ENCODE measurements at regions not wholly inside any gene's neighbourhood (a gene's known extent, or its start where the extent isn't known, plus 50 kb on each side); places are given as distances from the start of the nearest gene placed in this dataset.
"Not testable (repeated sequence)": the region's sequence is repeated elsewhere in the genome, so short reads cannot be mapped to it uniquely, and the experiment has no call there.

DNA sequence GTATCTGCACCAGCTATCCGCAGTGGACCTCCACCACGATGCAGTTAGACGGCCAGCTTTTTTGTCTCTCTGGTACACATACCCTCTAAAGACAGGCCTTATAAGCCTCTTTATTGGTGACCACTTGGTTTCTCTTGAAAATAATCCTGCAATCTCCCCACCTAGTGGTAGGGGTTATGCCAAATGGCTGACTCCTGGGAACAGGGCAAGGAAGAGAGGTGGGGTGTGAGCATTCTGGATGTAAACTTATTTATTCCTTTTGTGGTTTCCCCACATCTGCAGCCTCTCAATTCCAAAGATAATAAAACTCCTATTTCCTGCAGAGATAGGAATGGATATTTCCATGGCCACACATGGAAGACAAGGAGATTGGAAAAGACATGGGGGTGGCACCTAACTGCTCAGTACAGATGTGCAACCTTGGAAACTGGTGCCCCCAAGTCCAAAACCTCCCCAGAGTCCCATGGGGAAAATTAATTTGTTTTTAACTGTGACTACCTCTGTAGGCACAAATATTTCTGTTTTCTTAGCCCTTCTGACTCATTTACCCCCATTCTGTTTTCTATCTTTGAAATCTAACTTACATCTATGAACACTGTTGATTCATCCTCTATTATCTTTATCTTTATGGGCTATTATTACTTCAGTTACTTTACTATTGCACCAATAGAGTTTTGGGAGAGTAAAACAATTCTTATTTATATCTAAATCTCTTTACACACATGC, 112.7 kb upstream of the TSHZ3 start:
- TF ChIP-seq, protein P1, sequence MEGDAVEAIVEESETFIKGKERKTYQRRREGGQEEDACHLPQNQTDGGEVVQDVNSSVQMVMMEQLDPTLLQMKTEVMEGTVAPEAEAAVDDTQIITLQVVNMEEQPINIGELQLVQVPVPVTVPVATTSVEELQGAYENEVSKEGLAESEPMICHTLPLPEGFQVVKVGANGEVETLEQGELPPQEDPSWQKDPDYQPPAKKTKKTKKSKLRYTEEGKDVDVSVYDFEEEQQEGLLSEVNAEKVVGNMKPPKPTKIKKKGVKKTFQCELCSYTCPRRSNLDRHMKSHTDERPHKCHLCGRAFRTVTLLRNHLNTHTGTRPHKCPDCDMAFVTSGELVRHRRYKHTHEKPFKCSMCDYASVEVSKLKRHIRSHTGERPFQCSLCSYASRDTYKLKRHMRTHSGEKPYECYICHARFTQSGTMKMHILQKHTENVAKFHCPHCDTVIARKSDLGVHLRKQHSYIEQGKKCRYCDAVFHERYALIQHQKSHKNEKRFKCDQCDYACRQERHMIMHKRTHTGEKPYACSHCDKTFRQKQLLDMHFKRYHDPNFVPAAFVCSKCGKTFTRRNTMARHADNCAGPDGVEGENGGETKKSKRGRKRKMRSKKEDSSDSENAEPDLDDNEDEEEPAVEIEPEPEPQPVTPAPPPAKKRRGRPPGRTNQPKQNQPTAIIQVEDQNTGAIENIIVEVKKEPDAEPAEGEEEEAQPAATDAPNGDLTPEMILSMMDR (IDR thresholded peaks at IDR 0.05): no peak
- no peak for TF ChIP-seq POLR2A (IDR thresholded peaks at IDR 0.05)
- intact Hi-C loops (cut with DNase I; ENCODE audit: low total_unique reads): no loop called here

DNA sequence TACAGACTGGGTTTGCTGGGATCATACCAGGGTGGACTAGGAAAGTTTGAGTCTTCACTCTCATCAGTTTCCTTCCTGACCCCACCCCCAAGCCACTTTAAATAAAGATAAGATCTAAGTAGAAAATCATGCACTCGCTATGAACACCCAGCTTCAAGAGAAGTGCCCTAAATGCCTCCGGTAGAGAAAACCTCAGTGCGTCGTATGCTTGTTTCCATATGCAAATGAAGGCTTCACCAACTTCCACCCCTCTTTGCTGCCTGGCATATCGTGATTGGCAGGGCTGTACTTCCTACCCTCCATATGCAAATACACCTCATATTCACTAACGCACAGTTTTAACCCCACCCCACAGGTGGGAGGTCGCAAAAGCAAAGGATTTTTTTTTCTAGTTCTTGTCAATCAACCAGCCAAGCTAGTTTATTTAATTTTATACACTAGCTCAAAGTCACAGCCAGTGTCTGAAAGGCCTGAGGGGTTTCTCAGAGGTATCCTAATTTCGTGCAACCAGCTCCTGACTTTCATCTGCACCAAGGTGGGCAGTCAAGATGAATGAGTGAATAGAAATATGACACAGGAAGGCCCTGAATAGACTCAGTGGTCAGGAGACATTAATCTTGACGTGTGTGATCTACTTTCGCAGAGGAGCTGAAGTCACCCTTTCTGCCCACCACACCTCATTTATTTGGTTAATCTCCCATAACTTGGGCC, 121.1 kb upstream of the TSHZ3 start:
- intact Hi-C loops (cut with DNase I; ENCODE audit: low total_unique reads): no loop called here
- WGBS, 2 donors: 65 to 66% methylated on average over 10 of the region's 10 CpGs

More for the DNA sequence above, 112.7 kb upstream of the TSHZ3 start:
- WGBS, 2 donors: 92 to 97% methylated on average over 3 of the region's 3 CpGs
- no peak for DNase-seq (ENCODE audit: low spot score in 2 of 2)
- H3K4me3 ChIP-seq (ENCODE audit: low read depth, poor library complexity, severe bottlenecking): no peak overlapping the region

DNA sequence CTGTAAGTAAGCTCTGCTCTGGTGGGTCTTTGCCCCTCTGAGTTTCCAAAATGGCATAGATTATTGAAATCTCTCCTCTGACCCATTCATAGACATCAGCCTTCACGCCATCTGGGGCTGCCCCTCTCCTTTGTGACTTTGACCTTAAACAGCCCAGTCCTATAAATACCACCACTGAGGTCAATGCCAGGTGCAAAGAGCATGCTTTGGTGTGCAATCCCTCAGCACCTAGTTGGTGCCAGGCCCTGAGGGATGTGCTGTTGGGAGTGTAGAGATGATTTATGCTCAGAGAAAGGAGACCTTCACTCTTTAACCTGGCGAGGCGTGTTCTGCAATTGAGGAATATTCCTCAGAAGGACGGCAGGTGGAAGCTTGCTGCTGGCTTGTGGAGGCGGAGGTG, 121.7 kb upstream of the TSHZ3 start:
- intact Hi-C loops (cut with DNase I; ENCODE audit: low total_unique reads): no loop called here
- H3K4me3 ChIP-seq (ENCODE audit: low read depth, poor library complexity, severe bottlenecking): no peak overlapping the region
- WGBS, 2 donors: 52 to 76% methylated on average over 5 of the region's 5 CpGs
- TF ChIP-seq POLR2A (IDR thresholded peaks at IDR 0.05): no peak
- TF ChIP-seq, protein P1 (IDR thresholded peaks at IDR 0.05): no peak
- no peak for DNase-seq (ENCODE audit: low spot score in 2 of 2)

More for the DNA sequence above, 121.1 kb upstream of the TSHZ3 start:
- DNase-seq (ENCODE audit: low spot score in 2 of 2): no peak
- TF ChIP-seq, protein P1 (IDR thresholded peaks at IDR 0.05): no peak
- no peak for TF ChIP-seq POLR2A (IDR thresholded peaks at IDR 0.05)
- no peak overlapping the region for H3K4me3 ChIP-seq (ENCODE audit: low read depth, poor library complexity, severe bottlenecking)

GRCh38 chr19:31478241-31478640, 129.0 kb upstream of the TSHZ3 start:
- intact Hi-C loops (cut with DNase I; ENCODE audit: low total_unique reads): no loop called here

GRCh38 chr19:31483226-31483857, 134.1 kb upstream of the TSHZ3 start:
- intact Hi-C loops (cut with DNase I; ENCODE audit: low total_unique reads): no loop called here
- TF ChIP-seq POLR2A (IDR thresholded peaks at IDR 0.05): no peak
- TF ChIP-seq, protein P1 (IDR thresholded peaks at IDR 0.05): no peak
- no peak overlapping the region for H3K4me3 ChIP-seq (ENCODE audit: low read depth, poor library complexity, severe bottlenecking)
- DNase-seq (ENCODE audit: low spot score in 2 of 2): no peak

More at GRCh38 chr19:31478241-31478640, 129.0 kb upstream of the TSHZ3 start:
- 87 to 98% methylated on average over 5 of the region's 5 CpGs for WGBS, 2 donors
- no peak for TF ChIP-seq POLR2A (IDR thresholded peaks at IDR 0.05)
- TF ChIP-seq, protein P1 (IDR thresholded peaks at IDR 0.05): no peak
- no peak for DNase-seq (ENCODE audit: low spot score in 2 of 2)
- no peak overlapping the region for H3K4me3 ChIP-seq (ENCODE audit: low read depth, poor library complexity, severe bottlenecking)

DNA sequence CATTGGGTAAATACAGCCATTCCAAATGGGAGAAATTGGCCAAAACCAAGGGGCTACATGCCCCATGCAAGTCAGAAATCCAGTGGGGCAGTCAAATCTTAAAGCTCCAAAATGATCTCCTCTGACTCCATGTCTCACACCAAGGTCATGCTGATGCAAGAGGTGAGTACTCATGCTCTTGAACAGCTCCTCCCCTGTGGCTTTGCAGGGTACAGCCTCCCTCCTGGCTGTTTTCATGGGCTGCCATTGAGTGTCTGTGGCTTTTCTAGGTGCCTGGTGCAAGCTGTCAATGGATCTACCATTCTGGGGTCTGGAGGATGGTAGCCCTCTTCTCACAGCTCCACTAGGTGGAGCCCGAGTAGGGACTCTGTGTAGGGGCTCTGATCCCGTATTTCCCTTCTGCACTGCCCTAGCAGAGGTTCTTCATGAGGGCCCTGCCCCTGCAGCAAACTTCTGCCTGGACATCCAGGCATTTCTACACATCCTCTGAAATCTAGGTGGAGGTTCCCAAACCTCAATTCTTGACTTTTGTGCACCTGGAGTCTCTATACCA, 135.7 kb upstream of the TSHZ3 start:
- WGBS, 2 donors: 73 to 78% methylated on average over 2 of the region's 2 CpGs
- intact Hi-C loops (cut with DNase I; ENCODE audit: low total_unique reads); H3K4me3 ChIP-seq (ENCODE audit: low read depth, poor library complexity, severe bottlenecking); DNase-seq (ENCODE audit: low spot score in 2 of 2): not testable (repeated sequence)
